GM19239 (cell line): ENCODE measurements at regions not wholly inside any gene's neighbourhood (a gene's known extent, or its start where the extent isn't known, plus 50 kb on each side); places are given as distances from the start of the nearest gene placed in this dataset.

ENCODE experiments used
- DNase-seq: peaks from one replicate; pipeline ENCODE4 v3.0.0; 2011; ENCODE audit warnings: low spot score; ENCODE audit not compliant: insufficient read length
- FAIRE-seq: peaks from 2 replicates; lab custom pipeline; 2011; peaks lifted over from hg19 to GRCh38; lab: Jason Lieb, UNC

DNA sequence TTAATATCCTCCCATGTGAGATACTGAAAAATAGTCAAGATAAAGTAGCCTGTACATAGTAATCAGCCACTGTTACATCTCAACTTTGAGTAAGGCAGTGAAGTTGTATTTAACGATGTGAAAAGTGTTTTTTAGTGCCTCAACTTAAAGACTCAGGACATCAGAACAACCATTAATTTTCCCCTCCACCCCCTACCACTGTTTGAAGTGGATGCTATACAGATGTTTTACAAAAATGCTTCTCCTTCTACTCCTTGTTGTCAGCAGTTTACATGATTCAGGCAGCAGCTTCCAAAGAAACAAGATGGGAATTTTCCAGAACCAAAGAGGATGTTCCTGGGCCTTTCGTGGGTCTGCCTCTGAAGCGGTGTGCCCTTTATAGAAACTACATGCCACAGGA, 143.6 kb downstream of the RPAP3 start:
- DNase-seq (no peak), FAIRE-seq (no peak)

- DNase-seq, result no peak
- FAIRE-seq, result no peak
These were observed 144.1 kb downstream of the RPAP3 start for GRCh38 chr12:47561746-47562145.

- FAIRE-seq, result no peak
- DNase-seq, result no peak
These were observed 145.4 kb downstream of the RPAP3 start for GRCh38 chr12:47560415-47560814.

GRCh38 chr12:47558625-47559345, 147.0 kb downstream of the RPAP3 start:
- FAIRE-seq (no peak), DNase-seq (no peak)

GRCh38 chr12:47557386-47557785, 148.4 kb downstream of the RPAP3 start:
- FAIRE-seq, result no peak
- DNase-seq, result no peak

DNA sequence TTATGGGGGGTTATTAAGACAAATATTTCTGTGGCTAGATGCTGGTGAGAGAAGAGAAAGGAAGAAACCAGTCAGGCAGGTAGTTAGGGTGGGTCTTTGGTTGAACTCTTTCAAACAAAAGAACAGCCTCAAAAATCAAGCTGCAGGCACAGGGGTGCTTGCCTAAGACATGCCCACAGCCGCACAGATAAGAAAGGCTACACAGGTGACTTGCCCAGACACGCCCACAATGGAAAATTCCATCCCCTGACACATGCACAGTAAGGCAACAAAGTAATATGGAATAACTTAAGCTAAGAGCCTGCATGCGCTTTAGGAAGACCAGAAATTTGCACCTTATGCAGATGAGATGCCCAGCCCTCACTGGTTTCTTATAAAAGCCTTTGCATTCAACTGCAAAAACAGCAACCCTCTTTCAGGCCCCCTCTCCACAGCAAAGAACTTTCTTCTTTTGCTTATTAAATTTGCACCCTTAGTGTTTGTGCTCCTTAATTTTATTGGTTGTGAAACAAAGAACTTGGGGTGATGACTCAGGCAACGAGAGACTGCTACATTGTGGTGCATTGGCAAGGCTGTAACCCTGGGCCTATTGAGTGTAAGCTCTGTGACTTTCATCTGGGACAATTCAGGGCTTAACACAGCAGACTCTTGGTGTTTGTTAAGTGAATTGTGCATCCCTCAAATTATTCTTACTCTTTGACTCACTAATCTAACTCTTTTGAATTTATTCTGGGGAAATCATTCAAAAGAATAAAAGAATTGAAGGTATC, 149.4 kb downstream of the RPAP3 start:
- DNase-seq (no peak), FAIRE-seq (no peak)

GRCh38 chr12:47554046-47554653, 151.7 kb downstream of the RPAP3 start:
- FAIRE-seq, result no peak
- DNase-seq, result no peak

DNA sequence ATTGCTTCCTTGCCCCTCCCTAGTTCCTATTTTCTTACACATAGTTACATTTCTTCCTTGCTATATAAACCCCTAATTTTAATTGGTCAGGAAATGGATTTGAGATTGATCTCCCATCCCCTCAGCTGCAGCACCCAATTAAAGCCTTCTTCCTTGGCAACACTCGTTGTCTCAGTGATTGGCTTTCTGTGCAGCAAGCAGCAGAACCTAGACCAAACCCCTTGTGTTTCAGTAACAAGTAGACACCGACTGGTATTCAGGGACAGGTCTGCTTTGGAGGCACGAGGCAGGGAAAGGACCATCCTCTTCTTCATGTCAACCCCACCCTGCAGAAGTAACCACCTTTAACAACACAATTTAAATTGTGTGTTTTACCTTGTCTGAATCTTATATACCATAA, 152.6 kb downstream of the RPAP3 start:
- FAIRE-seq (no peak), DNase-seq (no peak)

DNA sequence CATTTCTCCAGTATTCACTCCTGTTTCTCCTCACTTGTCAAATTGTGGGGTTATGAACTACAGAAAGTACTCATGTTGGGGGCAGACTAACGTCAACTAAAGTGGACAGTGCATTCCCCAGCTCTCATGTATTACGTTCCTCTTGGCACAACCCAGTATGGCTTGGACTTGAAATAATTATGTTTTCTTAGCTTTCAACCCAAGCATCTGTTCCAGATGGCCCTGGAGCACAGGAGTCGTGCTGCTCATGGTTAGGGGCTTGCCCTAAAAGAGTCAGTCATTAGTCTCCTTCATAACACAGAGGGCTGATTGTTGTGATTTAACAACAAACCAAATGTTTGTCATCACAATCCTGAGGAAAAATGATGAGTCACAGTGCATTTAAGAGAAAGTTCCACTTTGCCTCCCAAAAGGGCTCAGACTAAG, 154.4 kb downstream of the RPAP3 start:
- FAIRE-seq (no peak), DNase-seq (no peak)

GRCh38 chr12:47549258-47549657, 156.6 kb downstream of the RPAP3 start:
- FAIRE-seq (no peak), DNase-seq (no peak)

DNA sequence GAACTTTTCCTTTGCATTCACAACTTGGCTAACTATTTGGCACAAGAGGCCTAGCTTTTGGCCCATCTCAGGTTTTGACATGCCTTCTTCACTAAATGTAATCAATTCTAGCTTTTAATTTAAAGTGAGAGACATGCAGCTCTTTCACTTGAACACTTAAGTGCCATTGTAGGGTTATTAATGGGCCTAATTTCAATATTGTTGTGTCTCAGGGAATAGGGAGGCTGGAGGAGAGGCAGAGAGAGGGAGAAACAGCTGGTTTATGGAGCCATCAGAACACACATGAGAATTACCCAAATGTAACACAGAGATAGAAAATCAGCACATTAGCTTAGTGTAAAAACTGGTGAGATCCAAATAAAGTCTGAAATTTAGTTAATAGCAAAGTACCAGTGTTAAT, 157.4 kb downstream of the RPAP3 start:
- FAIRE-seq (no peak), DNase-seq (no peak)

DNA sequence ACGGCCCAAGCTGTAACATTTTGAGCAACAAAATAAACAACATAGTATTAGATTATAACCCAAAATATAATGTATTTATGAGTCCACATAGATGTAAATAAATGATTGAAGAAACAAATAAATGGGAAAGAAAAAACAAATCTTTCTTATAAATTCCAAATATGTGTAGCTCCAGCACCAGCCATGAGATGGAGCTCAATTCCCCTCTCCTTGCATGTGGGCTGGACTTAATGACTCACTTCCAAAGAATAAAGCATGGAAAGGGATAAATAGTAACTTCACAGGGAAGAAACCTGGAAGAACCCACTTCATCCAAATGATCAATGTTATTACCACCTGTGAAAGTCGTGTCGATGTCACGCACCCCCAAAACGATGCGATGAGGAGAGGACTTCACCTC, 158.8 kb downstream of the RPAP3 start:
- FAIRE-seq, result no peak
- DNase-seq, result no peak

DNA sequence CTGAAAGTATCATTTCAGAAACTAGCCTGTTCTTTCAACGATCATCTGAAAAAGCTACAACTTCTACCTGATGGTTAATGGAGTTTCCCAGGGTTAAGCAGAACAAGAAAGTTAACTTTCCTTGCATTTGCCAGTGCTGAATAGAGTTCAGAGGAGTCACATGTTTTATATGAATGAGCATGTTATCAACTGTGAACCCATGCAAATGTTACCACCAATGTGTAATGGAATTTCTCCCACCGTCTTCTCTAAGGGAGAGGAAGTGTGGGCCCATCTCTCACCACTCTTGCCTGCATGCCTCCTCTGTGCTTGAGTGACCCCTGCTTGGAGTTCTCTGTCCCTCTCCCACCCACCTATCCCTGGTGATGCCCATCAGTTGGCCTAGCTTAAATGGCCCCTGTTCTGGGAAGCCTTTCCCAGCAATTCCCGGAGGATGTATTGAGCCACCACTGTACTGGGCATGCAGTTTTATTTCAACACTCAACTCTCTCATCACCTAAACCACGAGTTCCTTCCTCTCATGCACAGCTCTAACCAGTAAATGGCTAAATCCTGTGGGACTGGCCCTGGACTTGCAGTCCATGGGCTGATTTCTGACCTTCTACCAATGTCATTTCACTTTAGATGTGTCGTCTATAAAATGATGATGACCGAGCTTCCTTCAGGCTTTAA, 159.8 kb downstream of the RPAP3 start:
- DNase-seq (no peak), FAIRE-seq (no peak)

GRCh38 chr12:47534695-47535094, 171.1 kb downstream of the RPAP3 start:
- FAIRE-seq (no peak), DNase-seq (no peak)

GRCh38 chr12:47530050-47530449, 175.8 kb downstream of the RPAP3 start:
- FAIRE-seq (no peak), DNase-seq (no peak)

- DNase-seq (no peak), FAIRE-seq (no peak)
These were observed 178.0 kb downstream of the RPAP3 start for GRCh38 chr12:47527816-47528215.

DNA sequence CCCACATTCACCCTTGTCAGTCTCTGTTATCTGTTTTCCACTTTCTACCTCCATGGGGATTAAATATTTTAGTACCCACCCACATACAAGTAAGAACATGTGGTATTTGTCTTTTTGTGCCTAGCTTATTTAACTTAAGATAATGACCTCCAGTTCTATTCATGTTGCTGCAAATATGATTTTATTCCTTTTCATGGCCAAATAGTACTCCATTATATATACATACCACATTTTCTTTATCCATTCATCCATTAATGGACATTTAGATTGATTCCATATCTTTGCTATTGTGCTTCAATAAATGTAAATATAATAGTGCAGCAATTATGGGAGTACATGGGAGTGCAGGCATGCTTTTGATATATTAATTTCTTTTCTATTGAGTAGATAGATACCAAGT, 185.8 kb downstream of the RPAP3 start:
- FAIRE-seq (no peak), DNase-seq (no peak)

GRCh38 chr12:47517122-47517521, 188.7 kb downstream of the RPAP3 start:
- FAIRE-seq (no peak), DNase-seq (no peak)

DNA sequence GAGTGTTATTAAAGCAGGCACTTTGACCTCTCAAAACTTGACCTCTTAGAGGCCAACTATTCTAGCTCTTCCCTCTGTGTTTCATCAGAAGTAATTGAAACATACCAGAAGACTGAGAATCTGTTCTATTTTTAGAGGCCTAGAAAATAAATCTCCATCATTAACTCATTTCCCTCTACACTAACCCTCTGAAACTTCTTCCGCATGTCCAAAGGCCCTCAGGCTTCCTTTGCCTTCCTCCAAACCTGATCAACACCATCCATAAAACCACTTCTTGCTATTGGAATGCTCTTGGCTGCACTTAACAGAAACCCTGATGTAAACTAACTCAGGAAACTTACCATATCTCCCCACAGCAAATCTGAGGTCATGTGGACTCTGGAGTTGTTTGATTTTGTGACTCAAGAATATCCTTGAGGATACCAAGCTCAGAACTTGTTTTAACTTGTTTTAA, 196.4 kb downstream of the RPAP3 start:
- FAIRE-seq, result no peak
- DNase-seq, result no peak

DNA sequence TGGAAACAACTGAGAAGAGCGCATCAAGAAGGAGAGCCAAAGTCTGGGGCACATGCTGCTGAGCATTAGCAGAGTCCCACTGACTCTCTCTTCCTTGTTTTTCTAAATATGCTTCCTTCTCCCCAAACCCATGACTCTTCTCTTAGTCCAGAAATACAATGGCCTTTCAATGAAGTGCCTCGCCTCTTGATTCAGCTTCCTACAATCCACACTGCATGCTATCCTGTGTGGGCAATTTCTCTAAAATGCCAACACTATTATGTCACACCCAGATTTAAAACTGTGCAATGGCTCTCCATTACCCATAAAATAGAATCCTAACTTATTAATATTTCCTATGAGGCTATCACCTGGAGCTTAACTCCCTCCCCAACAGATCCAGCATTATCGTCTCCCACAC, 198.6 kb downstream of the RPAP3 start:
- FAIRE-seq (no peak), DNase-seq (no peak)
